ENCODE measurements at regions not wholly inside any gene's neighbourhood (a gene's known extent, or its start where the extent isn't known, plus 50 kb on each side); places are given as distances from the start of the nearest gene placed in this dataset.

DNA sequence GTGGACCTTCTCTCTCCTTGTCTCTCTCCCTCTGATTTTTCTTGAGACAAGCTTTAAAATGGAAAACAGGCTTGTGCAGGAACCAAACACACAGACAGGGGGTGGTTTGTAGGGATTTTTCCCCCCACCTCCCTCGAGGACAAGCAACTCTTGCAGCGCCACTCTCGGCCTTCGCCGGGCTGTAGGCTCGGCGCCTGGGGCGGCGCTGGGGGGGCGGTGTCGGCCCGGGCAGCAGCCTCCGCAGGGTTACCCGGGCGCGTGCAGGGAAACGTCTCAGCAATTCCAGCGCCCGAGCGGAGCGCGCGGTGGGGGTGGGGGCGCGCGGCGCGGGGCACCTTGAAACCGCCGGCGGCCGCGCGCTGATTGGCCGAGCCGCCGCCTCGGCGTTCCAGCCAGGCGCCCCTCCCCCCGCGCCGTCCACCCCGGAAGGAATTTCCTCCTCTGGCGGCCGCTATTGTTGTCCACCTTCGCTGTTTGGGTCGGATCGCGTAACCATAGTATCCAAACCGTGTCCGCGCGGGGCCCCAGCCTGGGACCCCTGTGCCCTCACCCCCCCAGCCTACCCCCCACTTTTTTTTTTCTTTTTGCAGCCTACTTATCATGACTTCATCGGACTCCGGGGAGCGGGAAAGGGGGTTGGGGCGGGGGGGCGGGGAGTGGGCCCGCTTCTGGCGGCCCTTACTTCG lies 59.8 kb upstream of the ACOT11 start (continued):
- TF ChIP-seq, protein P1, sequence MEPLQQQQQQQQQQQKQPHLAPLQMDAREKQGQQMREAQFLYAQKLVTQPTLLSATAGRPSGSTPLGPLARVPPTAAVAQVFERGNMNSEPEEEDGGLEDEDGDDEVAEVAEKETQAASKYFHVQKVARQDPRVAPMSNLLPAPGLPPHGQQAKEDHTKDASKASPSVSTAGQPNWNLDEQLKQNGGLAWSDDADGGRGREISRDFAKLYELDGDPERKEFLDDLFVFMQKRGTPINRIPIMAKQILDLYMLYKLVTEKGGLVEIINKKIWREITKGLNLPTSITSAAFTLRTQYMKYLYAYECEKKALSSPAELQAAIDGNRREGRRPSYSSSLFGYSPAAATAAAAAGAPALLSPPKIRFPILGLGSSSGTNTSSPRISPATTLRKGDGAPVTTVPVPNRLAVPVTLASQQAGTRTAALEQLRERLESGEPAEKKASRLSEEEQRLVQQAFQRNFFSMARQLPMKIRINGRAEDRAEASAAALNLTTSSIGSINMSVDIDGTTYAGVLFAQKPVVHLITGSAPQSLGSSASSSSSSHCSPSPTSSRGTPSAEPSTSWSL (CRISPR knock-in tag; IDR thresholded peaks at IDR 0.05; ENCODE audit: borderline replicate concordance): no peak
- TF ChIP-seq FOXK1 (CRISPR knock-in tag; IDR thresholded peaks at IDR 0.05; ENCODE audit: borderline replicate concordance): no peak
- no peak for TF ChIP-seq SNRNP70 (optimal IDR thresholded peaks at IDR 0.05; ENCODE audit: low read depth, low read length)
- TF ChIP-seq, protein P2, sequence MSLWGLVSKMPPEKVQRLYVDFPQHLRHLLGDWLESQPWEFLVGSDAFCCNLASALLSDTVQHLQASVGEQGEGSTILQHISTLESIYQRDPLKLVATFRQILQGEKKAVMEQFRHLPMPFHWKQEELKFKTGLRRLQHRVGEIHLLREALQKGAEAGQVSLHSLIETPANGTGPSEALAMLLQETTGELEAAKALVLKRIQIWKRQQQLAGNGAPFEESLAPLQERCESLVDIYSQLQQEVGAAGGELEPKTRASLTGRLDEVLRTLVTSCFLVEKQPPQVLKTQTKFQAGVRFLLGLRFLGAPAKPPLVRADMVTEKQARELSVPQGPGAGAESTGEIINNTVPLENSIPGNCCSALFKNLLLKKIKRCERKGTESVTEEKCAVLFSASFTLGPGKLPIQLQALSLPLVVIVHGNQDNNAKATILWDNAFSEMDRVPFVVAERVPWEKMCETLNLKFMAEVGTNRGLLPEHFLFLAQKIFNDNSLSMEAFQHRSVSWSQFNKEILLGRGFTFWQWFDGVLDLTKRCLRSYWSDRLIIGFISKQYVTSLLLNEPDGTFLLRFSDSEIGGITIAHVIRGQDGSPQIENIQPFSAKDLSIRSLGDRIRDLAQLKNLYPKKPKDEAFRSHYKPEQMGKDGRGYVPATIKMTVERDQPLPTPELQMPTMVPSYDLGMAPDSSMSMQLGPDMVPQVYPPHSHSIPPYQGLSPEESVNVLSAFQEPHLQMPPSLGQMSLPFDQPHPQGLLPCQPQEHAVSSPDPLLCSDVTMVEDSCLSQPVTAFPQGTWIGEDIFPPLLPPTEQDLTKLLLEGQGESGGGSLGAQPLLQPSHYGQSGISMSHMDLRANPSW (CRISPR knock-in tag; IDR thresholded peaks at IDR 0.05): no peak
- TF ChIP-seq RNF2 (IDR thresholded peaks at IDR 0.05): peak; percentile 91; the same call in 1 of the 2 replicates
- TF ChIP-seq, protein P3, sequence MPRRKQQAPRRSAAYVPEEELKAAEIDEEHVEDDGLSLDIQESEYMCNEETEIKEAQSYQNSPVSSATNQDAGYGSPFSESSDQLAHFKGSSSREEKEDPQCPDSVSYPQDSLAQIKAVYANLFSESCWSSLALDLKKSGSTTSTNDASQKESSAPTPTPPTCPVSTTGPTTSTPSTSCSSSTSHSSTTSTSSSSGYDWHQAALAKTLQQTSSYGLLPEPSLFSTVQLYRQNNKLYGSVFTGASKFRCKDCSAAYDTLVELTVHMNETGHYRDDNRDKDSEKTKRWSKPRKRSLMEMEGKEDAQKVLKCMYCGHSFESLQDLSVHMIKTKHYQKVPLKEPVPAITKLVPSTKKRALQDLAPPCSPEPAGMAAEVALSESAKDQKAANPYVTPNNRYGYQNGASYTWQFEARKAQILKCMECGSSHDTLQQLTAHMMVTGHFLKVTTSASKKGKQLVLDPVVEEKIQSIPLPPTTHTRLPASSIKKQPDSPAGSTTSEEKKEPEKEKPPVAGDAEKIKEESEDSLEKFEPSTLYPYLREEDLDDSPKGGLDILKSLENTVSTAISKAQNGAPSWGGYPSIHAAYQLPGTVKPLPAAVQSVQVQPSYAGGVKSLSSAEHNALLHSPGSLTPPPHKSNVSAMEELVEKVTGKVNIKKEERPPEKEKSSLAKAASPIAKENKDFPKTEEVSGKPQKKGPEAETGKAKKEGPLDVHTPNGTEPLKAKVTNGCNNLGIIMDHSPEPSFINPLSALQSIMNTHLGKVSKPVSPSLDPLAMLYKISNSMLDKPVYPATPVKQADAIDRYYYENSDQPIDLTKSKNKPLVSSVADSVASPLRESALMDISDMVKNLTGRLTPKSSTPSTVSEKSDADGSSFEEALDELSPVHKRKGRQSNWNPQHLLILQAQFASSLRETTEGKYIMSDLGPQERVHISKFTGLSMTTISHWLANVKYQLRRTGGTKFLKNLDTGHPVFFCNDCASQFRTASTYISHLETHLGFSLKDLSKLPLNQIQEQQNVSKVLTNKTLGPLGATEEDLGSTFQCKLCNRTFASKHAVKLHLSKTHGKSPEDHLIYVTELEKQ (CRISPR knock-in tag; IDR thresholded peaks at IDR 0.05): no peak
- TF ChIP-seq, protein P4, sequence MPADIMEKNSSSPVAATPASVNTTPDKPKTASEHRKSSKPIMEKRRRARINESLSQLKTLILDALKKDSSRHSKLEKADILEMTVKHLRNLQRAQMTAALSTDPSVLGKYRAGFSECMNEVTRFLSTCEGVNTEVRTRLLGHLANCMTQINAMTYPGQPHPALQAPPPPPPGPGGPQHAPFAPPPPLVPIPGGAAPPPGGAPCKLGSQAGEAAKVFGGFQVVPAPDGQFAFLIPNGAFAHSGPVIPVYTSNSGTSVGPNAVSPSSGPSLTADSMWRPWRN (IDR thresholded peaks at IDR 0.05; ENCODE audit: low read depth): no peak
- no peak for TF ChIP-seq FOXA3 (CRISPR knock-in tag; conservative IDR thresholded peaks at IDR 0.05 in 1 of 2, IDR thresholded peaks at IDR 0.05 in 1 of 2)
- TF ChIP-seq, protein P5, sequence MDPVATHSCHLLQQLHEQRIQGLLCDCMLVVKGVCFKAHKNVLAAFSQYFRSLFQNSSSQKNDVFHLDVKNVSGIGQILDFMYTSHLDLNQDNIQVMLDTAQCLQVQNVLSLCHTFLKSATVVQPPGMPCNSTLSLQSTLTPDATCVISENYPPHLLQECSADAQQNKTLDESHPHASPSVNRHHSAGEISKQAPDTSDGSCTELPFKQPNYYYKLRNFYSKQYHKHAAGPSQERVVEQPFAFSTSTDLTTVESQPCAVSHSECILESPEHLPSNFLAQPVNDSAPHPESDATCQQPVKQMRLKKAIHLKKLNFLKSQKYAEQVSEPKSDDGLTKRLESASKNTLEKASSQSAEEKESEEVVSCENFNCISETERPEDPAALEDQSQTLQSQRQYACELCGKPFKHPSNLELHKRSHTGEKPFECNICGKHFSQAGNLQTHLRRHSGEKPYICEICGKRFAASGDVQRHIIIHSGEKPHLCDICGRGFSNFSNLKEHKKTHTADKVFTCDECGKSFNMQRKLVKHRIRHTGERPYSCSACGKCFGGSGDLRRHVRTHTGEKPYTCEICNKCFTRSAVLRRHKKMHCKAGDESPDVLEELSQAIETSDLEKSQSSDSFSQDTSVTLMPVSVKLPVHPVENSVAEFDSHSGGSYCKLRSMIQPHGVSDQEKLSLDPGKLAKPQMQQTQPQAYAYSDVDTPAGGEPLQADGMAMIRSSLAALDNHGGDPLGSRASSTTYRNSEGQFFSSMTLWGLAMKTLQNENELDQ (CRISPR knock-in tag; IDR thresholded peaks at IDR 0.05; ENCODE audit: borderline replicate concordance): no peak
- no peak for TF ChIP-seq WHSC1 (IDR thresholded peaks at IDR 0.05; ENCODE audit: low read length)
- peak; percentile 96 for TF ChIP-seq SOX6 (IDR thresholded peaks at IDR 0.05)
- peak; percentile 63 for TF ChIP-seq GATAD2A (IDR thresholded peaks at IDR 0.05)
- TF ChIP-seq, protein P6, sequence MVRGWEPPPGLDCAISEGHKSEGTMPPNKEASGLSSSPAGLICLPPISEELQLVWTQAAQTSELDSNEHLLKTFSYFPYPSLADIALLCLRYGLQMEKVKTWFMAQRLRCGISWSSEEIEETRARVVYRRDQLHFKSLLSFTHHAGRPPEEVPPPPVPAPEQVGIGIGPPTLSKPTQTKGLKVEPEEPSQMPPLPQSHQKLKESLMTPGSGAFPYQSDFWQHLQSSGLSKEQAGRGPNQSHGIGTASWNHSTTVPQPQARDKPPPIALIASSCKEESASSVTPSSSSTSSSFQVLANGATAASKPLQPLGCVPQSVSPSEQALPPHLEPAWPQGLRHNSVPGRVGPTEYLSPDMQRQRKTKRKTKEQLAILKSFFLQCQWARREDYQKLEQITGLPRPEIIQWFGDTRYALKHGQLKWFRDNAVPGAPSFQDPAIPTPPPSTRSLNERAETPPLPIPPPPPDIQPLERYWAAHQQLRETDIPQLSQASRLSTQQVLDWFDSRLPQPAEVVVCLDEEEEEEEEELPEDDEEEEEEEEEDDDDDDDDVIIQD (CRISPR knock-in tag; IDR thresholded peaks at IDR 0.05): no peak
- TF ChIP-seq, protein P7, sequence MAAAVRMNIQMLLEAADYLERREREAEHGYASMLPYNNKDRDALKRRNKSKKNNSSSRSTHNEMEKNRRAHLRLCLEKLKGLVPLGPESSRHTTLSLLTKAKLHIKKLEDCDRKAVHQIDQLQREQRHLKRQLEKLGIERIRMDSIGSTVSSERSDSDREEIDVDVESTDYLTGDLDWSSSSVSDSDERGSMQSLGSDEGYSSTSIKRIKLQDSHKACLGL (CRISPR knock-in tag; IDR thresholded peaks at IDR 0.05; ENCODE audit: borderline replicate concordance, poor library complexity, severe bottlenecking): no peak

Measured in K562 (cell line).